ENCODE measurements at regions not wholly inside any gene's neighbourhood (a gene's known extent, or its start where the extent isn't known, plus 50 kb on each side); places are given as distances from the start of the nearest gene placed in this dataset.

- TF ChIP-seq CTCF (IDR thresholded peaks at IDR 0.05), result no peak
- TF ChIP-seq POLR2A (IDR thresholded peaks at IDR 0.05), result no peak
These were observed 70.4 kb downstream of the GGTLC2 start for GRCh38 chr22:22714600-22715335.

Data from adrenal gland (tissue), 5 donors.